ENCODE measurements at regions not wholly inside any gene's neighbourhood (a gene's known extent, or its start where the extent isn't known, plus 50 kb on each side); places are given as distances from the start of the nearest gene placed in this dataset.

DNA sequence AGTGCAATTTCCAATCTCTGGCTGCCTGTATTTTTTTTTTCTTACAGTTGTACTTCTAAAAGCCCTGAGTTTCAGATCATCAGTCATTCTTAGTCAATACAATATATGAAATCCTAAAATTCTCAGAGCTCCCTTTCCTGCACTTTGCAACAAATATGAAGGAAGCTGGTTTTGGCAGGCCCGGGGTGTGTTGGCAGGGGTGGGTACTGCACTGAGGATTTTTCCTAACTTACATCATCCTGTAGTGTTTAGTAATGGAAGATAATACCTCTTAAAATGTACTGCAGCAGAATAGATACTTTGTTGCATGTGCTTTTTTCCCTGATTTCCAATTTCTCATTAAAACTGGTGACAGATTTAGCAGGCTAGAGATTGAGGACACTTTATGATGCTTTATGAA, 374.6 kb downstream of the PTH2R start:
- TF ChIP-seq, protein P1, sequence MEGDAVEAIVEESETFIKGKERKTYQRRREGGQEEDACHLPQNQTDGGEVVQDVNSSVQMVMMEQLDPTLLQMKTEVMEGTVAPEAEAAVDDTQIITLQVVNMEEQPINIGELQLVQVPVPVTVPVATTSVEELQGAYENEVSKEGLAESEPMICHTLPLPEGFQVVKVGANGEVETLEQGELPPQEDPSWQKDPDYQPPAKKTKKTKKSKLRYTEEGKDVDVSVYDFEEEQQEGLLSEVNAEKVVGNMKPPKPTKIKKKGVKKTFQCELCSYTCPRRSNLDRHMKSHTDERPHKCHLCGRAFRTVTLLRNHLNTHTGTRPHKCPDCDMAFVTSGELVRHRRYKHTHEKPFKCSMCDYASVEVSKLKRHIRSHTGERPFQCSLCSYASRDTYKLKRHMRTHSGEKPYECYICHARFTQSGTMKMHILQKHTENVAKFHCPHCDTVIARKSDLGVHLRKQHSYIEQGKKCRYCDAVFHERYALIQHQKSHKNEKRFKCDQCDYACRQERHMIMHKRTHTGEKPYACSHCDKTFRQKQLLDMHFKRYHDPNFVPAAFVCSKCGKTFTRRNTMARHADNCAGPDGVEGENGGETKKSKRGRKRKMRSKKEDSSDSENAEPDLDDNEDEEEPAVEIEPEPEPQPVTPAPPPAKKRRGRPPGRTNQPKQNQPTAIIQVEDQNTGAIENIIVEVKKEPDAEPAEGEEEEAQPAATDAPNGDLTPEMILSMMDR (conservative IDR thresholded peaks at IDR 0.05; ENCODE audit: low read depth, low read length): no peak
- no peak for TF ChIP-seq EZH2 (IDR thresholded peaks at IDR 0.05; ENCODE audit: borderline replicate concordance, low read depth, low read length, poor library complexity, severe bottlenecking)

Data from A673 (cell line).